GM21423 (cell line): ENCODE measurements at regions not wholly inside any gene's neighbourhood (a gene's known extent, or its start where the extent isn't known, plus 50 kb on each side); places are given as distances from the start of the nearest gene placed in this dataset.
"Not testable (repeated sequence)": the region's sequence is repeated elsewhere in the genome, so short reads cannot be mapped to it uniquely, and the experiment has no call there.

Experiments used
- ATAC-seq: cut with Tn5 transposase; IDR thresholded peaks from one replicate; pipeline ENCODE4 v1.9.1; 2021; ENCODE audit warnings: mild to moderate bottlenecking, moderate library complexity; ENCODE audit not compliant: unreplicated experiment

DNA sequence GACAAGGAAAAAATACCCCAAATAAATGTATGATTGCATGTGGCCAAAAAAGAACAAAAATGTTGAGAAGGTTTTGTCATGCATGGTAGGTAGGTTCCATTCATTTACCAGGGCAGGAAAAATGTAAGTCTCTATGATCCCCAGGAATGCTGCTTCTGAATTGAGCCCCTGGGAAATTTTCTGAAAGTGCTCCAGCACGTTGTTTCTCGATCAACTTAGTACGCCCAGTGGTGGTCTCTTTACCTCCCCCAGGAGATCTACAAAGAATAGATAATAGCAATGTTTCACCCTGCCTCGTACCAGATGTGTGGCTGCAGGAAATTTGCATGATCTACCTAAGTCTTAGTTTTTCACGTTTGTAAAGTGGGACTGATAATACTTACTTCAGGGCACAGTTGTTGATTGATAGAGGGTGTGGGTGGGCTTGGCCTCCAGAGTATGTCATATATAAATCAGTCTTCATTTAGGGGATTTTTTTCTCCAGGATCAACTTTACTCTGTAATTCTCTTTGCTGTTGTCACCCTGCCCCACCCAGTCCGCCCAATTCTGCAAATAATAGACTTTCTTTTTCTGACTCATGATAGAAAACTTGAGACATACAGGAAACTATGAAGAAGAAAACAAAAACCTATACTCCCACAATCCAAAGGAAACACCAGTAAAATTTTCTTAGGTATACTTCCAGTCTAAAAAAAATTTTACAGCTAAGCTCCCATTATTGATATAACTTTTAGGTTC, 462.0 kb upstream of the RUNX1 start:
- no peak for ATAC-seq

DNA sequence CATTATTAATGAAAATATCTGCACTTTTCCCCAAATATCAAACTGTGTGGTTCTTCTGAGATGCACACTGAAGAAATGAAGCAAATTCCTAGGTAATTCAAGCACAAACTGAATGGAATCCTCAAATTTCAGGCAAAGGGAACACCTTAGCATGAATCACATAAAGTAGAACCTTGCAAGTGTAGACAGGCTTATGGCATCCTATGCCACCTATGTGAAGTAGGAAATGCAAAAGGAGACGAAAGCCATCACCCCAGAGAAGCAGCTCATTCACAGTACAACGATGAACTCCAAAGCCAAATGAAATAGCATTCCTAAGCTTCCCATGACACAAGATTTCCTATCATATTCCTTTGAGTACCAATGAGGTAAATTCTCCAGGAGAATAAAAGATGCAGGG, 461.2 kb upstream of the RUNX1 start:
- ATAC-seq, result no peak

DNA sequence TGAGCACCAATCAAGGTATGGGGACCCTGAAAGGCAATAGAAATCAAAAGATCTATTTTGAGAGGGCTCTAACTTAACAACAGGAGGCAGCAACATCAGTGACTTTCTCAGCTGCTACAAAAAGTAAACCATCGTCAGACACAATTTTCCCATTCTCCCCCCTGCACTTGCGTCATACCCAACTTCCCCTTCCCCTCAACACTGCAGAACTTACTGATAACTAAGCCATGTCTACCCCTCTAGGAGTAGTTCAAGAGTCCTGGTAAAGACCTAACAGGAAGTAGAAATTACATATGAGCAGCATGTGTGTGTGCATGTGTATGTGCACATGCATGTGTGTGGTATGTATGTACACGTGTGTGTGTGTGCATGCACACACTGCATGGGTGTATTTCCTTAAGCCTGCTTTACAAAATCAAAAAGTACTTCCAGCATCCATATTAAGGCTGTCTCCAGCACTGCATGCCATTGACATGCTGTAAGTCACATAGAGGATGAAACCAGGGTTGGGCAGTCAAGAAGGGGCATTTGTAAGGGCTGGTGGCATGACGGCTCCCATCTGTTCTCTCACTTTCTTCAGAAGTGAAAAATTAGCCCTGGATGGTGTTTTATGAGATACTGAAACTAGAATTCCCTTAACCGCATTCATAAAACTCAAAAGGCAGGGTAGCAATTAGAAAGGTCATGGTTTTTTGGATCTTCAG, 460.1 kb upstream of the RUNX1 start:
- no peak for ATAC-seq

DNA sequence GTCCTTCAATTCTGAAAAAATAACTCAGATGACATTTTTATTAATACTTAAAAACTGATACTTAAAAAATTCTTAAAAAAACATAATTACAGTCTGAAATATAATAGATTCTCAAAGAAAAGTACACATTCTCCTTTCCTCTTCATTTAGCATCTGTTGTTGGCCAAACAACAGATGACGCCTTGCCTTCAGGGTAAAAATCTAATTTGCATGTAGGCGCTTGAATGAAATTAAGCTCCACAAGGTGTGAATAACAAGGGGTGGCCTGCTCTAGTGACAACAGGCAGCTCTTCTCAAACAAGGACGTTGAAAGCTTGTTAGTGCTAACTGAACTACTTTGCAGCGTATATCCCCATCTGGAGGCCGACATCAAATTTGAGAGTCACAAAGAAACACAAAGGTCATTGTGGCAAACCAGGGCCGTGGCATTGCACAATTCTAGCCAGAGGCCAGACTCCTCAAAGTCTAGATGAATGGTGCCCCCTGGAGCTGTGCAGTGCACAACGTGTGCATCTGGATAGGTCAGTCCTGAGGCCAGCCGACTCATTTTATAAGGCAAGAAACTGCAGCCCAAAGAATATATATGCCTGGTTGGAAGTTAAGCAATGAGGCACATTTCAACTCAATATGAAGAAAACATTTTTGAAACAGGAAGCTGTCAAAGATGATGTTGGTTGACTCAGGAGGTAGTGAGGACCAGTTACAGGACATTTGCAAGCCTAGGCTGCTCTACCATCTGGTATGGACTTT, 459.2 kb upstream of the RUNX1 start:
- ATAC-seq, result no peak

DNA sequence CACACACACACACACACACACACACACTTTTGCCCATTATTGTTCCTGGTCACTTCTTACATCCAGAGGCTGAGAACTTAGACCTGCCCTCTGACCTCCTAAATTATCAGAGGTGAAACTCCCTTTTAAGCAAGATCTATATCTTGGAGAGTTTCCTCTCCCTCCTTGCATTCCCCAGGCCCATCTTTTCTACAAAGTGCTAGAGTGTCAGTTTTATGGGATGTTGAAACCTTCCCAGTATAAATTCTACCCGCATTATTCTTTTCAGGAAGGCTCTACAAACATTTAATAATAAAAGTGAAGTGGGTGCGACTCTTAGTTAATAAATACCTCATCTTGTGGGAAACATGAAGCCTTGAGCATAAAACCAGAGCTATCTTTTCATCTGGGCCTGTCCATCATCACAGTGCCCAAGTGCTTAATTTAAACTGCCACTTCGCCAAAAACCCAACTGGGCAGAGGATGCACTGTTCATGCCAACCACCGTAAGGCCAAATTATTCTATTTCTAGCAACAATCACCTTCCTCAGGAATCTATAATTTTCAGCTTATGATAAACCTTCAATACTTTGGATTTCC, 458.2 kb upstream of the RUNX1 start:
- no peak for ATAC-seq

DNA sequence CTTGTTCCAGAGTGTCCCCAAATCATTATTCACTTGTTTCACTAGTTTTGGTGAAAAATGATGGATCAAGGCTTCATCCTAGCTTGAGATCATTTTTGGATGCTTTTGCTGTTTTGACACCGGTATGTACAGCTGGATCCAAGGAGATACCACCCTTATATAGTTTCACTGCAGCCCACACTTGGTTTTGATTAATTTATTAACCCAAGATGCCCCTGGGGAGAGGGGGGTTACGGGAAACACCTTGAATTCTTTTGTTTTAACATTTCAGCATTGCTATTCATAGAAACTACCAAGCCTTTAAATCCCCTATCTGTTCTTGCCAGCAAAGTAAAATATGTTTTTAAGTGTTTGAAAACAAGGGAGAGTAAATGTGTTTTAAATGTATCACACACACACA, 457.7 kb upstream of the RUNX1 start:
- no peak for ATAC-seq

DNA sequence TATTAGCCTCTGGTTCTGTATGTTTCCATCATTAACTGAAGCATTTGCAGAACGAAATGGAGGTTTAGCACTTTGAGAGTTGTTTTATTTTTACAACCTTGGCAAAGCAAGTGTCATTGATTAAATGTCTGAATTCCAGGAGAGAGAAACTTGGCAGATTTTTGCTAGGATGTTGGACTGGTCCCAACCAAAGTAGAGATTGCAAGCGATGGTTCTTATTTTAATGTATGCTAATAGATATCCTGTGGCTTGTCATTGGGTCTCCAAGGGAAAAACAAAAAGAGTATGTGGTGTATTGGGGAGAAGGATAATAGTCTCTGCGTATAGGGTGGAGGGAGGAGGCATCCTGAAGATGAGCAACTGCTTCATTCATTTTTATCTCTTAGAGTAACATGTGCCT, 457.2 kb upstream of the RUNX1 start:
- no peak for ATAC-seq

DNA sequence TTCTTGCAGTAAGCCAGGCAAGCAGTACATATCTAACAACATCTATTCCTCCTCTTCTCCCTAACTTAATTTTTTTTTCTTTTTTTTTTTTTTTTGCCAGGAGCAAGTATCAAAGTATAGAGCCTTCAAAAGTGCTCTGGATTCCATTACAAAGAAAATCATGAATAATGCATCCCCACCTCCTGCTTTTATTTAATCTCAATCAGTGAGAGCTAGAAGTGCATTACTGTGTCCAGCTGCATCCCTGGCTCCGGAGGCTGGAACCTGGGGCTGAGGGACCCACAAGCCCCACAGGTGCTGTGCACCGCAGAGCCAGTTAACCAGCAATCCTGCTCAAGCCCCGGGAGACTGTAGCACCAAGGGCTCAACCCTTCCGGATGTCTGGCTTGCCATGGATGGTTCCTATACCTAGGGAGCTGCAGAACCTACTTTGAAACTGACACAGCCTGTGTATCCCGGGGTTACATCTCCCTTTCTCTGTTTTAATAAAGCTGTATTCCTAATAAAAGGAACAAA, 455.9 kb upstream of the RUNX1 start:
- ATAC-seq, result no peak

DNA sequence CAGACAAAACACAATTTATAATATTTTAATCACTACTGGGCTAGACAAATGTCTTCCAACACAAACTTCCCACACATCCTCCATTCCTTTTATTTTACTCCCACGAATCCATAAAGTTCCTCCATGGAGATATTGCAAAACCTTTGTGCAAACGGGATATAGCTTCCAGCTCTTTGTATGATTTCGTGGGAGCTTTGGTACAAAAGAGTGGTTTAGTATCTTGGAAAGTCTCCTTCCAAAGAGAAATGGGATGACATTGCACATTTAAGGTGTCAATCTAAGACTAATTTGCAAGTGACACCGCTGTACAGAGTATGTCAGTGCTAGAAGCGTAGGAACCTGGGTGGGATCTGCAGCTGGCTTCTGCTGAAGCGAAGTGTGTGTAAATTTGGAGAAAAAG, 455.2 kb upstream of the RUNX1 start:
- no peak for ATAC-seq

DNA sequence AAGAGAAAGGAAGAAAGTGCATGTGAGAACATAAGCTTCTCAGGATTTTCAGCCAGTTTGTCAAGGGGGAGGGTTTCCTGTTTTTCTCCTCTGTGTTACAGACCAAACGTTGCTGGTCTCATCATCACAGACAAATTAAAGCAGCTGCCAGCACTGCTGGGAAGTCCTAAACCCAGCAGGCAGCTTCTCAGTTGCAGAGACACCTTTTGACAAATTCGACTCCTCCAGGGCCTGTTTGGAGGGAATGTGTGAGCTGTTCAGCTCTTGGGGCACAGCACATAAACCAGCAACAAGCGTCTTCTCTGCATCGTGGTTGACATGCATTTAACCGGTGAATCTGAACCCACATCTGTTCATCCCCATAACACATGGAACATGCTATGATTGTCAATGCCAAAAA, 454.6 kb upstream of the RUNX1 start:
- ATAC-seq, result no peak

DNA sequence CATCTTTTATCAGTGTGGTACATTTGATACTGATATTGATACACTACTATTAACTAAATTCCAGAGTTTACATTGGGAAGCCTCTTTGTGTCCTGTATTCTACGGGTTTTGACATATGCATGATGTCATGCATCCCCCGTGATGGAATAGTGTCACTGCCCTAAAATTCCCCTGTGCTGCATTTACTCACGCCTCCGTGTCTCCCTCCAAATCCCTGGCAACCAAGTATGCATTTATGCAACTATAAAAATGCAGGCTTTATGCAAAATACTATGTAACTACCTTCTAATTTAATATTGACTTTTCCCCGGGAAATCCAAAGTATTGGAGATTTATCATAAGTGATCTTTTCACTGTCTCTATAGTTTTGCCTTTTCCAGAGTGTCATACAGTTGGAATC, 453.7 kb upstream of the RUNX1 start:
- no peak for ATAC-seq

DNA sequence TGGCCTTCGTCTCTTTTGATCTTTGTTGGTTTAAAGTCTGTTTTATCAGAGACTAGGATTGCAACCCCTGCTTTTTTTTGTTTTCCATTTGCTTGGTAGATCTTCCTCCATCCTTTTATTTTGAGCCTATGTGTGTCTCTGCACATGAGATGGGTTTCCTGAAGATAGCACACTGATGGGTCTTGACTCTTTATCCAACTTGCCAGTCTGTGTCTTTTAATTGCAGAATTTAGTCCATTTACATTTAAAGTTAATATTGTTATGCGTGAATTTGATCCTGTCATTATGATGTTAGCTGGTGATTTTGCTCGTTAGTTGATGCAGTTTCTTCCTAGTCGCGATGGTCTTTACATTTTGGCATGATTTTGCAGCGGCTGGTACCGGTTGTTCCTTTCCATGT, 448.4 kb upstream of the RUNX1 start:
- not testable (repeated sequence) for ATAC-seq

DNA sequence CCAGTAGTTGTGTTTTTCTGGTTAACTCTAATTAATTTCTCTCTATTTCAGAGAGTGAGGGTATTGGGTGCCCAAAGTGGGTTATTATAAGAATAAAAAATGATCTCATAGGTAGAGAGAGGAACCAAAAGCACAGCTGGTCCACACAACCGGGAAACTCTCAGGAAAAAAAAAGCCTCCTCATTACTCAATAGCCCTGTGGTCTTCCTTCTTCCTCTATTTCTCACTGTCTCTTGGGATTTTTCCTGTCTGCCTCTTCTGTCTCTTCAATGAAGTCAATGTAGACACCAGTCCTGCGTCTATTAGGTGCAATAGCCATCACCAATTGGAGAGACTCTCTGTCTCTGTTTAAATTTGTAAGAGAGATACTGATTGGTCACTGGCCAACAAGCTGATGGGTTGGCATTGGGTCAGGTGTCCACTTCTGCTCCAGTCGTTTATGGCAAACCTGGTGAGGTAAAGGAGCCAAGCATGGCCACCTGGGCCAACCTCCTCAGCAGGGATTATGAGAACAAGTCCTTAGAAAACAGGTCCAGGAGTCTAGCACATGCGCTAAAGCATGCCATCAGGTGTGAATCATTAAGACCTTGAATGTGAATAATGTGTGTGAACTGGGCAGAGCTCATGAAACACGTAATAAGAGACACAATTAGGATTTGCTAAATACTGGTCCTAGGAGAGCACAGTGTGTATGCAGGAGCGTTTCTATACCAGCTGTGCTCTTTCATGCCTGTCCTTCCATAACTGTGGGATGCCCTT, 443.0 kb upstream of the RUNX1 start:
- ATAC-seq, result no peak

DNA sequence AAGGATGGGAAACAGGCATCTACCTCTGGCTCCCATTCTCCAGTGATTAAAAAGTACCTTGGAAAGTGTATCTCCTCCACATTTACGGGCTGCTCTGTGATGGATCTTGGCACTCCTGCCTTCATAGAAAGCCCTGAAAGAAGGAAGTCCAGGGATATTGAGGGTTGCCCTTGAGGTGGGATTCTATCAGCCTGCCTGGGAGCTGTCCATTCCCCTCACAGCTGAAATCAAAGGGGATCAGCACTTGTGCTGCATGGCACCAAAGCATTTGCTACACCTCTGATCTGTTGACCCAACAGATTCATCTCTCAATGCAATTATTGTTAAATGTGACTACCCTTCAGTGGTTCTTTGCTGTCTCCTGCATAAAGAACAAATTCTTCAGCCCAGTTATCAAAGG, 442.0 kb upstream of the RUNX1 start:
- ATAC-seq, result no peak

DNA sequence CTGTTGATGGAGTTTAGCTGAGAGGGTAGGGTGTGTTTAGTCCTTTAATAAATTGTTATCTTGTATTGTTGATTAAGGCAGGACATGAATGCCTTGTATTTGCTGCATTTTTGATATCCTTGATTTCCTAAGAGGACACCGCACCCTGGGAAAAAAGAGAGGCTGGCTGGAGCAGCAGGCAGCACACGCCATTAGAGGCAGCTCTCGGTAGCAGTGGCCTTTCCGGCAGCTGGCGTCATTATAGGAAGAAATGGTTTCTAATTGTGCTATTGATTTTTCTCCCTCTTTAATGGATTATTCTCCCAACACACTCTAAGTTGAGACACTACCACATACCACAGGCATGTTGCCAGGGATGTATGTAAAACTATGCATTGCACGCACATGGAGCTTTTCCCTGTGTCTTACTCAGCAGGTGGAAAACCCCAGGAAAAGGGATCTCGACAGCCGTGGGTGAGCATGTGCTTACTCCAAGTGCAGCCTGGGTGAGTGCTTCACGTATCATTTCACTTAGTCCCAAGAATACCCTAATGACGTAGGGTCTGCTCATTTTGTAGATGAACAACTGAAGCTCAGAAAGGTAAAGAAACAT, 440.4 kb upstream of the RUNX1 start:
- ATAC-seq, result no peak

DNA sequence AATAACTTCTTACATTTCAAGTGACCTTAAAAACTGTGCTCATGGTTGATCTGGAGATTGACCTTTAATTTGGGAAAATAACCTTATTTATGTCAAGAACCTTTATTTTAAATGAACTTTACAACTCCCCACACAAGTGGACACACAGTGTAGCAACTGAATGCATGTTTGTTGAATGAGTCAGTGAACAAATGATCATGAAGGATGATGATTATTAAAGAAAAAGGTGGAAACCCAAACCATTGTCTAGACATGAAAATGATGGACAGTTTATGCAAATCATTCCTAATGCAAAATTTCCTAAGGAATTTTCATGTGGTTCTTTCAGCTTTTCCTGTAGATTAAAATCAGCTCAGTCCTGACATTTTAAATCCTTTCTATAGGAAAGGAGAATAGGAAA, 439.8 kb upstream of the RUNX1 start:
- no peak for ATAC-seq

DNA sequence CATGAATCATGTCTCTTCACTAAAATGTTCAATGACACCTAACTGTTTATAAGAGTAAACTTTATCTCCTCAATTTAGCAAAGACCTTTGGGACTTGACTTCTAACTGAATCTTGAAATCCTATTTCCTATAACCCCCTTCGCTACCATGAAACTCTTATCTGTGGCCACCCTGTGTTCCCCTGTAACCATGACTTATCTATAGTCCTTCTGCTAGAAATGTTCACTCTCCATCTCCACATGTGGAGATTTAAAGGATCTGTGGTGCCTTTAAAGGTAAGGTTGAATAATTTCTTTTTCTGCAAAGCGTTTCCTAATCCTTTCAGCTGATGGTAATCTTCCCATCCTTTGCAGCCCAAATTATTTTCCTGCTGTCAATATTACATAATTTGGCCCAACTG, 436.3 kb upstream of the RUNX1 start:
- no peak for ATAC-seq

DNA sequence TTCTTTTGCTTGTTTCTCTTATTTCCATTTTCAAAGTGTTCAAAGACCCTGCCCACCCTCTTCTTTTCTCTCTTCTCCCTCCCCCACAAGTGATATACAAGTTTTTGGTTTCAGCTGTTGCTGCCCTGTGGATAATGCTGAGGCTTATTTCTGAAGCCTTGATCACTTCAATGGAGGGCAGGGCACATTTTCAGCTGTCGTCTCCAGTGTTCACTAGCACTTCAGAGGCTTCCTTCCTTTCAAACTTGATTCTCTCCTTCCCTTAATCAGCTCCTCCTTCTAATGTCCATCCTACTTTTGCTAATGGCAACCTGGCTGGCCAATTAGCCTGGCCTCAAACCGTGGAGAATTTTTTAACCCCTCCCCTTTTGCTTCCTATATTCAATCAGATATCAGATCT, 435.7 kb upstream of the RUNX1 start:
- ATAC-seq, result no peak

DNA sequence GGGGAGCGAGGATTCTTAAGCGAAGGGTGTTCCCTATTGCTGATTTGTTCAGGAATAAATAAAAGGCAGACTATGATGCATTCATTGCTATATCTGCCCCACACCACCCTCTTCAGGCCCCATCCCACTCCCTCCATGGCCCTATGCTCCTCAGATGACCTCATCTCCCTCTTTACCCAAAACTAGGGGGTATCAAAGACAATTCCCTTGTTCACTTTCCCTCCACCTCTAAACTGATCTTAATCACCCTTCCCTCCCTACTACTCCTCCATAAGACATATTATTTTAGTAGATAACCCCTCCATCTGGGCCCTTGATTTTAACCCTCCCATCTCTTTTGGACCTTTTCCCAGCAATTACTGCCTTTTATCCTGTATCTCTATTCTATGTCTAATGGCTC, 434.9 kb upstream of the RUNX1 start:
- no peak for ATAC-seq

DNA sequence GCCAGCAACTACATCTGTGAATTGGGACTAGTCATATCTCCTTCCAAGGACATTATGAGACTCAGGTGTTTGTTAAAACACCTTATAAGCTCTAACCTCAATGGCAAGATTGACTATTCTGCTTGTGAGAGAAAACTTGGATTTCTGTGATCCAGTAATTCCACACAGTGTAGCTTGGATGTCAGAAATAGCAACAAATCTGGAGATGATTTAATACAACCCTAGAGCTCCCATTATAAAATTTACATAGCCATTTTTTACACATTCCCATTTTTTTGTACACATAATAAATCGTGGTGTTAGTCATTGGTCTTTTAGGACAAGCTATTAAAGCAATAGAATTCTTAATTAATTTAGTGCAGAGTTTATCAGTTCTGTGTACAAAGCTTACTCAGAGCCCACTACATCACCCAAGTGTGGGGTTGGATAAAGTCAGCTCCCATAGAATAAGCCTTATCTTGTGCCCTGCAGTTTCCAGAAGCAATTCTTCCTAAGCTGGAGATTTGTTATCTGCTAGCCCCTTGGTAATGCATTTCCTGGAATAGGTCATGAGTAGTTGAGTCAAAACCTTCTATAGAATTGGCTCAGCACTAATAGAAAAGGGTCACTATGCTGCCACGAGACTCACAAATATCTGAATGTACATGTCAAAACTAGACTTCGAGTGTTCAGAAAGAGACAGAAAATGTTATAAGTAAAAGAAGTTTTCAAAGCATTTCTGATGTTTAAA, 434.0 kb upstream of the RUNX1 start:
- no peak for ATAC-seq
